ENCODE measurements at regions not wholly inside any gene's neighbourhood (a gene's known extent, or its start where the extent isn't known, plus 50 kb on each side); places are given as distances from the start of the nearest gene placed in this dataset.

DNA sequence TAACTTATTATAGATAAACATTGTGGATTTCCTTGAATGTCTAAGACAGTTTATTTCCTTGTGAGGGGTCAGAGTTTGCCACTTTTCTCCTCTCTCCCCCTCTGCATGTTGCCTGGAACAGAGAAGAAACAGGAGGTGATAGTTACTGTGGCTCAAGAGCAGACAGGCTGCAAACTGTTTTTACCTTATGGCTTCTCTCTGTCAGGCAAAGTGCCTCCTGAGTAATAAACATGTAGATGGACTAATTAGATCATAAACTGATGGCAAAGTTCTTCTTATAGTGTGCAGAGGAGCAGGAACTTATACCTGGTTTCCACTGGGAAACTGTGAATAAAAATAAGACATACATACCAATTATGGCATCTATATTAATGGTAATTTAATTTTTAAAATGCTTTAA is 133.1 kb upstream of the CDH12 start:
- TF ChIP-seq ZNF384 (IDR thresholded peaks at IDR 0.05) (no peak), TARDBP (IDR thresholded peaks at IDR 0.05) (no peak), NFRKB (IDR thresholded peaks at IDR 0.05) (no peak), BHLHE40 (IDR thresholded peaks at IDR 0.05; ENCODE audit: borderline replicate concordance) (no peak), SUZ12 (IDR thresholded peaks at IDR 0.05) (no peak), FOXK2 (IDR thresholded peaks at IDR 0.05) (no peak), ELF4 (IDR thresholded peaks at IDR 0.05) (no peak), FOXA1 (IDR thresholded peaks at IDR 0.05) (no peak)

All from HEK293T (cell line).